ENCODE measurements at regions not wholly inside any gene's neighbourhood (a gene's known extent, or its start where the extent isn't known, plus 50 kb on each side); places are given as distances from the start of the nearest gene placed in this dataset.
A peak's percentile ranks its signal among the peaks of the same experiment; 100 is the strongest.

DNA sequence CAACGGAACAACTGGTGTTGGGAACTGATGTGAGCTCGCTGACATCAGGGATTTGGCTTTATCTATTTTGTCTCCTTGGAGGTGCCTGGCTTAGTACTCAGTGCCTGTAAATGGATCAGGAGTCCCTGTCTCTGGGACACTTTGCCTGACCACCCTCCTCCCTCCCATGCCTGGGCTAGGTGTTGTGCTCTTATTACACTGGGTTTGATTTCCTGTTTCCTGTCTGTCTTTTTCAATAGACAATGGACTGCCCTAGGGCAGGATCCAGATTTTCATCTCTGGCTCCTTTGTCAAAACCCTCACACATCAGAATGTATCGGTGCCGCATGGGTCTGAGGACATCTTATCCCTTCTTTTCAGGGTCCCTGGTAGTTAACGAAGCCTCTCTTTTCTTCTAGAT, 223.6 kb upstream of the ASIC2 start:
- DNase-seq, result no peak

- peak in 2 of 3 donors; percentile 26 to 32 for DNase-seq
Measured at GRCh38 chr17:33517746-33518145, 224.7 kb upstream of the ASIC2 start.

DNA sequence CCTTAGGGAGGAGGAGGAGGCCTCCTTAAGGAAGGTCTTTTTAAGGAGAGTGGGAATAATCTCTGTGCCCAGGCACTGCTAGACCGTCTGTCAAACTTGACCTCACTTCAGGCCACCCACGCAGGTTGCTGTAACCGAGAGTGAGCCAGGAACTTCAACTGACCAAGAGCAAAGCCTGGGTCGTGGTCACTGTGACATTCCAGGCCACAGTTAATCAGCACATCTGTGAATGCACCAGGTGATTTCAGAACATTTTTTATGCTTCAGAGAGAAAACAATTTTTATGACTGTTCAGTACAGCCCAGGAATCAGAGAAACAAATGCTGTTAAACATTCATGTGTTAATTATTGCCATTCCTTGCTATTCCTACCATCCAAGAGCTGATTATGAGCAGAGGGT, 226.6 kb upstream of the ASIC2 start:
- DNase-seq, result peak in 1 of 3 donors; percentile 7

- peak; percentile 51 to 67 (median 52) for DNase-seq
Measured at GRCh38 chr17:33520426-33521330, 227.6 kb upstream of the ASIC2 start.

- no peak for DNase-seq
Measured at GRCh38 chr17:33521784-33522183, 228.7 kb upstream of the ASIC2 start.

DNA sequence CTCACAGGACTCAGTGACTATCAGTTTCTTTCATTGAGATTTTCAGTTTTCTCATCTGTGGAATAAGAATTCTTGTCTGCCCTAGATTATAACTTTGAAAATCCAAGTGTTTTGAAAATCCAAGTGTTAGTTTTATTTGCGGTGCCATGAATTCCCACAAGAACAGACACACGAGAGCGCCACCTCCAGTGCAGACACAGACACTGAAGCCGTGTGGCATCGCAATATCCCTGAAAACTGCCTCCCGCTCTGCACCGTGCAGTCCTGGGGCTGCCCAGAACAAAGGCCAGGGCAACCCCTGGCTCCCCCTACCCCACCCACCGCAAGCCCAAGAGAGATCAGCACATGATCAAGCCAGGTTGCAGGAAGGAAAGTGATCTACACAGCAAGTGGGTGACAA, 229.5 kb upstream of the ASIC2 start:
- DNase-seq, result no peak

GRCh38 chr17:33523577-33523981, 230.5 kb upstream of the ASIC2 start:
- DNase-seq, result peak; percentile 72 to 80 (median 79)

DNA sequence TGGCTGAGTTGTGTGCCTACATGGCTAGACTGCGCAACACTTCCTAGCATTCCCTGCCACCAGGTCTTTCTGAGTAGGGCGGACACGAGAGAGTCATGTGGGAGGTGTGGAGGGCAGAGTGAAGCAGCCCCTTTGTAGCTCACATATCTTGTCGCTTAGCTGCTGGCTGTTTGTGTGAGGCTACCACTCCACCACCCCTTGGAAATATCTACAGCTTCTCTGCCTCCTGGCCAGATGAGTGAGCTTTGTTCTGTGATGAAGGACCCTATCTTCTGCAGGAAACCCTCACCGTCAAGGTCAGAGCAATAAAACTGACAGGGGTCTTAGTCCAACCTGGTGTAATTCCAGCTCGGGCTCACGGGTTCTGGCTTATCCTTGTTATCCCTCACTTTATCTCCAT, 232.1 kb upstream of the ASIC2 start:
- DNase-seq, result no peak

DNA sequence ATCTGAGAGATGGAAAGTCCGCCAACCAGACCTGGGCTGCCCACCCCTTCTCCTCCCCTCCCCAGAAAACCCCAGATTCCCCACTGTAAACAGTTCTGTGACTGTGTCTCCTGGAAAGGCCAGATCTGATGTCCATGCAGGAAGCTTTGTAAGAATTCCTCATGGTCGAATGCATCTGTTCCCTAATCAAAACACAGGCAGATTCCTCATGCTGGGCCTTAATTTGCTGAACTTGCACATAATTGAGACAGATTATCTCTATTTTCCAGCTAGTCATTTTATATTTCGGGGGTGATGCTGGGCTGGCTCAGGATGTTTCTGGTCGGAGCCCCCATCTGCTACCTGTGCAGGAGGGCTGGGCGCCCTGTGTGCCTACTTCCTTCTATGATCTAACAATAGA, 233.6 kb upstream of the ASIC2 start:
- no peak for DNase-seq

DNA sequence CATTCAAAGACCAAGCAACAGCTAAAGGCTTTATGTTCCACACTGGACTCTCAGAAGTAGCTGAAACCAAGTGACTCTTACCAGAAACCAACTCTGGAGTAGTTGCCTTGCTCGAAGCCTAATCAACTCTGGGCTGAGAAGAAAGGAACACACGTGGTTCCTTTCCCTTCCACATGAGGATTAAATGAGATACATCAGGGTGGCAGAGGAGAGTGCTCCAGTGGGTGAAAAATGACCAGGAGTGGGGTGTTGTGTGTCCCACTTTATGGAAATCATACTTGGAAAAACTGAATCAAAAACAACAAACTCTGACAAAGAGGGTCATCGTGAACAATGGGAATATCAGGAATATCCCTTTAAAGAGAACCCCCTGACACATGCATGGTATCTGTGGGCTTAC, 234.2 kb upstream of the ASIC2 start:
- no peak for DNase-seq

DNA sequence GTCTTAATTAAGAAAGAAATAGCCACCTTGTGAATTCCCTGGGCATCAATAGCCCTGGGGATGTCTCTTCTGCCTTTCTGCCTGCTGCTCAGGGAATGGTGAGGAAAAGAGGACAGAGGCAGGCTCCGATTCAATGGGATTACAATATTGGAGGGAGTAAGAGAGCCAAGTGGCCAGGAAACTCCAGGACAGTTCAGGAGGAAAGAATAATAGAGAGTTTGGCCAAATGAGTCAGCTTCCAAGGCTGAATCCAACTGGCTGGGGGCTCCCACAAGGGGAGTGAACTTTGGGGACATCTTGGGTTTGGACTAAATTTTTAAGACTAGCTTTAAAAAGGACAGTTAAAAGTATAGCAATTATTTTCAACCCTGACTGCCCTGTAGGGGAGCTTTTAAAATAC, 235.8 kb upstream of the ASIC2 start:
- DNase-seq, result no peak

DNA sequence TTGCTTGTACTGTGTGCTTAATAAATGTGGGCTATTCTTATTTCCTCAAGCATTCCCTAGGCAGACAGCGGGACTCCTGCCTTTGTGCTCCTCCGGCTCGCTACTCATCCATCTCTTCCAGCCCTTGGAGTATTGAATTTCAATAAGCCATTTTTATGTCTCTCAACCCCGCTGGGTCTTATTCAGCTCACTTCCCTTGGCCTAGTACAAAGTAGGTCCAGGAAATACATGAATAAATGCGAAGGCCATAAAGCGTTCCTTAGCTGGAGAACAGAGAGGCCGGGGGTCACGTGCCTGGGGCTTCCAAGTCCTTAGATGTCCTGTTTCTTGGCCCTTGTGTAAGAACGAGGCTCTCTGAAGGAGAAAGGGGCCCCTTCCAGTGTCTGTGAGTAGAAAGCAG, 236.7 kb upstream of the ASIC2 start:
- DNase-seq, result no peak

DNA sequence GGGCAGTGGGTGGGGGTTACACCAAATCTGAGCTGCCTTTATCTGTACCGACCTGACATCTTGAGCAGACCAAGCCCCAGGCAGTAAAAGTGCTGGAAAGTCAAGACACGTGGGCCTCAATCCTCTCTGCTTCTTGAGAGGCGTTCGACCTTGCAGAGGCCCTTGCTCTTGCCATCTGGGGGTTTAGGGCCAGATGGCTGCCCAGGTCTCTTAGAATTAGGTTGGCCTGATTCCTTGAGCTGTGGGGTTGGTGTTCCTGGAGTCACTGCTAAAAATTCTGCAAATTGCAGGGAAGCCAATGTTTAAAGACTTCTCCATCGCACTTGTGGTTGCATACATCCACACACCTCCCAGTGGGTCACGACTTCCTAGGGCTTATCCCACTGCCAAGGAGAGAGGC, 238.2 kb upstream of the ASIC2 start:
- DNase-seq, result no peak

- DNase-seq, result no peak
Measured at GRCh38 chr17:33534087-33534486, 241.0 kb upstream of the ASIC2 start.

DNA sequence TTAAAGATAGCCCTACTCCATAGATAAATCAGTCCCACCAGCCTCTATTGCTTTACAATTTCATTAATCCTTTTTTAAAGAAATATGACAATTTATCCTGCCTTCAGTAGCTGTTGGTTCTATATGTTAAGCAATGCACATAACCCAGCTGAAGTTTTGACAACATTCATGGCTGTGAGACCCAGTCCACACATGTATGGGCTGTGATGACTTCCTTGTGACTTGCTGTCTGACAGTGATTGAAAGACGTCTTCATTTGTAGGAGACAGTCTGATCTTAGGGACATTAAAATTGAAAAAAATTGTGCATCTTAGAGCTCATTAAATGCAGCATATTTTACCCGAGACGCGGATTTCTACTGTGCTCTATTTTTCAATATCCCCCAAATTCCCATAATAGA, 252.0 kb upstream of the ASIC2 start:
- DNase-seq, result no peak

GRCh38 chr17:33550261-33550660, 257.2 kb upstream of the ASIC2 start:
- DNase-seq, result no peak

DNA sequence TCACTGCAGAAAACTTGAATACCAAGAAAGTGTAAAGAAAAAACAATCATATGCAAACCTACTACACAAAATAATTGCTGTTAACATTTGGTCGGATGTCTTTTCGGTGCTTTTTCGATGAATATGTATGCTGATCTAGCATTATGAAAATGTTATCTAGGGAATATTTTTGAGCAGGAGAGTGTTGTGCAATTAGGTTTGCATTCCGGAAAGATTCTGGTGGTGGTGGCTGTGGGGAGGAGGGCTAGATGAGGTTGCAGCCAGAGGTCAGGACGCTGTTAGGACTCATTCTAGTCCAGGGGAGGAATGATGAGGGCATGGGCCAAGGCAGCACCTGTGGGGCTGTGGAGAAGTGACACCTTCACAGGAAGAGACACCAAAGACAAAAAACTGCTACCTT, 258.0 kb upstream of the ASIC2 start:
- DNase-seq, result no peak

DNA sequence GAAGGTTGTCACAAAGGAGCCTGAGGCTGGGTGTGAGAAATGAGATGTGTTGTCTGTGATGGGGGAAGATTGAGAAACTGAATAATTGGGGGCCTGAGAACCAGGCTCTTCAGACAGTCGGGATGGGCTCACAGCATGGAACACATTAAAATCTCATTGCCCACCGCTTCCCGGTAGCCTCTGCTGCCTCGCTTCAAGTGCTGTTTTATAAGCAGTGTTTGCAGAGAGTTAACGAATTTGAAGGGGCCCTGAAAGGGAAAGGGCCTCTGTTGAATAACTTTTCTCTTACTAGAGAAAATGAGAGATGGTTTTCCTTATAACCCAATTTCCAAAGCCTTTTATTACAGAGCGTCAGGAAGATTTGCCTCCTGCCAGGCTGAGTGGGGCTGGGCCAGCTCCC, 258.8 kb upstream of the ASIC2 start:
- no peak for DNase-seq

- DNase-seq, result no peak
Measured at GRCh38 chr17:33560165-33560564, 267.1 kb upstream of the ASIC2 start.

GRCh38 chr17:33560871-33561270, 267.8 kb upstream of the ASIC2 start:
- no peak for DNase-seq

DNA sequence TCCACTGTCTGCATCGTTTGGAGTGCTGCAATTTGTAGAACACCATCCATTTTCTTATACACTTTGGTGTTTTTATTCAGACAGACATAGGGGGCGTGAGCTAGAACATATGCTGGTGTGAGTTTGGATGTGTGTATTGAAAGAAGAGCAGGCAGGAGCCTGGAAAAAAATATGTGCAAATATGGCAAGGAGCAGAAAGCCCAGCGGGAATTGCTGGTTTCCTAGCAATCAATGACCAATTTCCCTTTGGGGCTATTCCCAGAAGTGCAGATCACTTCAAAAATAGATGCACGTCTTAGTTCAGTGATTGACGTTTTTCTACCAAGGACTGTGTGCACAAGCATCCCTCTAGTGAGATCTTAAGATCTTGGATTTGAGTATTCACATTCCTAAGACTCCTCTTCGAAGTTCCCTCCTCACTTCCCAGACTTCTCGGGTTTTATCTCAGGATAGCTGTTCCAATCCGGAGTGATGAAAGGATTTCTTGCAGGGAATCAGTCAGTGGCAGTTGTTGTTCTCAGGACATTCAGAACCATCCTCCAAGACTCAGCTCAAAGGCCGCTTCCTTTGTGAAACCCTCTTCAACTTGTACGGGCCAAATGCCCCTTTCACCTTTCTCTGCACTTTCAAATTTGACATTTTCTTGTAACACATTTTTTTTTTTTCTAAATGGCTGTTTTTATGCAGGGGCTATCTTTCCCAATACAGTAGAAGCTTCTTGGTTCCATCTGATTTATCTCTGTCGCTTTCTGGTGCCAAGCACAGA, 268.7 kb upstream of the ASIC2 start:
- DNase-seq, result no peak

- no peak for DNase-seq
Measured at GRCh38 chr17:33562792-33563191, 269.7 kb upstream of the ASIC2 start.

- DNase-seq, result no peak
Measured at GRCh38 chr17:33564146-33564545, 271.1 kb upstream of the ASIC2 start.

- no peak for DNase-seq
Measured at GRCh38 chr17:33567223-33567622, 274.1 kb upstream of the ASIC2 start.

Measured in suppressor macrophage treated with lipopolysaccharide for 1 hour (primary cell).